Stimulated activated CD8-positive, alpha-beta memory T cell treated with anti-CD3 and anti-CD28 coated beads, Interleukin-15, amount 100 ng/mL, for 48 hours (primary cell): ENCODE measurements at regions not wholly inside any gene's neighbourhood (a gene's known extent, or its start where the extent isn't known, plus 50 kb on each side); places are given as distances from the start of the nearest gene placed in this dataset.

Experiments used
- DNase-seq, 2 donors: peaks; one replicate each; pipeline ENCODE4 v3.0.0-alpha.2; 2020; ENCODE audit warnings: low read depth in 2 of 2

DNA sequence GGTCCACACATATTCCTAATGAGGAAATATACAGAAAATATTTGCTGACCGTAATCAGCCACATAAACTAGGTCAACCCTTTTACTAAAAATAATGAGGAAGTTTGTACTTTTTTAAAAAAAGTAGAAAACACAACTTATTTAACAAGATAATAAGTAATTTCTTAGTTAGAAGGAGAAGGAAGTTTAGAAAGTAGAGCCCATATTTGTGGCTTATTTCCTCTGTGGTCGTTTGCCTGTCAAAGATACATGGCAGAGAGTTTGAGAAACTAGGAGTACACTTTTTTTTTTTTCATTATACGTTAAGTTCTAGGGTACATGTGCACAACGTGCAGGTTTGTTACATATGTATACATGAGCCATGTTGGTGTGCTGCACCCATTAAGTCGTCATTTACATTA lies 1205.2 kb upstream of the MIR17HG start:
- no peak for DNase-seq

DNA sequence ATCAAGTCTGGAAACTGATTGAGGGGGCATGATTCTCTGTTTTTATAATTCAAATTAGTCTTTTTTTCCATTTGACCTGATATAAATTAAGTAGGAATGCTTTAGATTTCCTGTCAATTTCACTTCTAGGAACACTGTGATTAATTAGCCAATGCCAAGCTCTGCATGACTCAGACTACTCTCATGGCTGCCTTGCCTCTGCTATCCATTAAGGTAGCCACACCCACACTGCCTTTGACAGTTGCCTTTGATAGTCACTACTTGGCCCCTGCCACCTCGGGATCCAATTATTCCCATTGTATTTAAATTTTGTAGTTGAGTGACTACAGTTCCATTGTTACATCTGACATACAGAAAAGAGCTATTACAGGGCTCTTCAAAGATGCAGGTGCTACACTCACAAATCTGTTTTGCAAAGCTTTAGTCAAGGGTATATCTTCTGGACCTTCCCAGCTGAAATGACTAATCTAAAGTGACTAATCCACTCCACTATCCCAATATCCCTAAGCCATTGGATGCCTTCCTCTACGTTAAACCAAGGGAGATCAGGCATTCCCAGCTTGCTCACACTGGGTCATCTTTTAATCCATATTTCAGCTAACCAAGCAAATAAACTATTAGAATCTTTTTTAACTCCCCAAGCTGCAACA lies 1193.1 kb upstream of the MIR17HG start:
- no peak for DNase-seq

DNA sequence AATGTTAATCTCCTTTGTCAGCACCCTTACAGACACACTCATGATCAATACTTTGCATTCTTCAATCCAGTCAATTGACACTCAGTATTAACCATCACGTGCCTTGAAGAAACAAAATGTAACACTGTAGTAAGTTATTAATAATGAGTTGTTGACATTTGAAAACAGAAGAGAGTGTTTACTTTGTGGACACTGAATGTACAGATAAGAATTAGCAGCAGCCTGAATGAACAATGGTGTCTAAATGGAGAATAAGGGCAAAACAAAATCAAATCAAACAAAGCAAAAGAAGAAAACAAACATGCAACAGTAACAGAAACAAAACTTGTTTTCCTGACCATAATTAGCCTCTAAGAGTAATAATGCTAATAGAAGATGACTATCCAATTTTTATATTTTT lies 1191.1 kb upstream of the MIR17HG start:
- DNase-seq, result no peak

DNA sequence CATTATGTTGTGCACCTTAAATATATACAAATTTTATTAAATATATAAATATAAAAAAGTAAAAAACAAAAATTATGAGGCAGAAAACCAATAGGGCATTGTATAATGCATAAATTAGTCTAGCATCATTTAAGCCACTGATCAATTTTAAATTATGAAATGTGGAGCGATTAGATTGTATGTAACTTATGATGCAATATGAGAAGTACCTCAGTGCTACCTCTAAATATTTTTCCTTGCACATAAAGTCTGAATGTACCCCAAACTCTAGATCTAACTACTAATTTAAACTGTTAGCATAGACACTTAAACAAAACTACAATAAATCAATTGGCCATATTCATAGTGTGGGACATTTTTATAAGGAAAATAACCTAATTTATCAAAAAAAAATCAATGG lies 1178.5 kb upstream of the MIR17HG start:
- no peak for DNase-seq

- no peak for DNase-seq
These were observed 1177.3 kb upstream of the MIR17HG start for GRCh38 chr13:90170208-90170607.

GRCh38 chr13:90171649-90172048 lies 1175.8 kb upstream of the MIR17HG start:
- no peak for DNase-seq

- DNase-seq, result no peak
These were observed 1170.0 kb upstream of the MIR17HG start for GRCh38 chr13:90177512-90177911.

DNA sequence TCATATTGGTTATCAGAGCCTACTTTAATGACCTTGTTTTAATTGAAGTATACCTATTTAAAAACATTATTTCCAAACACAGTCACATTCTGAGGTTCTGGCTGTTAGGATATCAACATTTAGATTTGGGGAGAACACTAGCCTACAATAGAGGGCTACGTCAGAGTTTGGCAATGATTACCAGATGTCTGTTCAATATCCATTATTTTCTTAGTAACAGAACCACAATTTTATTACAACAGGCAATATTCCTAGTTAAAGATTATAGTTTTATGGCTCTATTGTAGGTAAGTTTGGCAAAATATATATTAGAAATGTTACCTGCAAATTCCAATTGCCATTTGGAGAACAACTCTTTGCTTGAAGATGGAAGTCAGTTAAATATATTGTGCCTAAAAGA lies 1163.1 kb upstream of the MIR17HG start:
- no peak for DNase-seq

GRCh38 chr13:90185734-90186133 lies 1161.8 kb upstream of the MIR17HG start:
- DNase-seq, result no peak

GRCh38 chr13:90187478-90188350 lies 1159.8 kb upstream of the MIR17HG start:
- DNase-seq, result no peak

- DNase-seq, result no peak
These were observed 1159.2 kb upstream of the MIR17HG start for GRCh38 chr13:90188351-90188636.

DNA sequence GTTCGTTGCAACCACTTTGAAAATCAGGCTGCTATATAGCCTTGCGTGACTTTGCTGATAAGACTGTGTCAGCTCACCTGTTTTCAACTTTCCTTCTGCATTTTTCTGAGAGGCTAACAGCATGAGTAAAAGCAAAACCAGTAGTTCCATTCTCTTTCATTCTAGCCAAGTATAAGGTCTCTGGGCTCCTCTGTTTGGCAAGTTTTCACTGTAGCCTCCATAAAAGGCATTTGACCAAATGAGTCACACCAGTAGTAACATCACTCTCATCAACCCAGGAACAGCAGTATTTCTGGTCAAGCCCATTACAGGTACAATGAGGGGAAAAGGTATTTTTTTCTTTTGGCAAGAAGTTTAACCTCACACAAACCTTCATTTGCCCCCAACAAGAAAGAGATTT lies 1149.8 kb upstream of the MIR17HG start:
- no peak for DNase-seq

- no peak for DNase-seq
These were observed 1146.3 kb upstream of the MIR17HG start for GRCh38 chr13:90201202-90201601.

GRCh38 chr13:90201676-90202460 lies 1145.6 kb upstream of the MIR17HG start:
- DNase-seq, result no peak

- DNase-seq, result no peak
These were observed 1142.4 kb upstream of the MIR17HG start for GRCh38 chr13:90205081-90205480.

GRCh38 chr13:90205911-90206310 lies 1141.6 kb upstream of the MIR17HG start:
- no peak for DNase-seq

- no peak for DNase-seq
These were observed 1130.2 kb upstream of the MIR17HG start for GRCh38 chr13:90217275-90217674.

- no peak for DNase-seq
These were observed 1124.7 kb upstream of the MIR17HG start for GRCh38 chr13:90222758-90223157.

- DNase-seq, result no peak
These were observed 1117.2 kb upstream of the MIR17HG start for GRCh38 chr13:90230311-90230710.

DNA sequence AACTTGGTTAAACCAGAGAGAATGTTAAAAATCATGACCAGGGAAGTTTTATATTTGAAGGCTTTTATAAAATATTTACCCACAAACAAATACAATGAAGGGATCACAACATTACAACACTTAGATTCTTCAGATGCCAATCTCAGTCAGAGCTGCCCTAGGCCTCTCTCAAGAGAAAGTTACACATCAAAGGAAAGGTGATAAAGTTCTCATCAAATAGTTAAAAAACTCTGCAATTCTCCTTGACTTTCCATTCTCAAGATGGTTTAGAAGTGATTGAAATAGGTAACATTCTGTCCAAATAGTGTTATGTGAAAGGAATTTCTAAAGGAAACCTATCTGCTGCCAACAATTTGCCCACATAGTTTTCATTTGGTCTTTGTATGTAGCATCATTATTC lies 1115.2 kb upstream of the MIR17HG start:
- no peak for DNase-seq

- DNase-seq, result no peak
These were observed 1113.4 kb upstream of the MIR17HG start for GRCh38 chr13:90233933-90234672.

DNA sequence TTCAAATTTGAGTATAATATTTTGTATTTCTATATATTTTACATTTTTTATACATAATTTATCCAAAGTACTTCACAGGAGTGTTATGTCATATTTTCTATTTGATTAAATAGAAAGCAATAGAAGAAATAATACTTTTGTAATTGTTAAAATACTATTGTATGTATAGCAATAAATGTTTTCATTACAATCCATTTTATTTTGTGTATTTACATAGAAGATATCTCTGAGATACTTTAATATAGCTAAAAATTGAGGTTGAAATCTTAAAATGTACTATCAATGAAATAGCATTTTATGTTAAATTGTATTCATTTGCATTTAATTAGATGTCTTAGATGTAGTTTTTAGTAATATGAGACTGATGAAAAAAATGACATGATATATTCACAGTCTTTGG lies 1109.6 kb upstream of the MIR17HG start:
- no peak for DNase-seq
